Pulmonary artery endothelial cell (primary cell): ENCODE measurements at regions not wholly inside any gene's neighbourhood (a gene's known extent, or its start where the extent isn't known, plus 50 kb on each side); places are given as distances from the start of the nearest gene placed in this dataset.
"Not testable (repeated sequence)": the region's sequence is repeated elsewhere in the genome, so short reads cannot be mapped to it uniquely, and the experiment has no call there.

Experiments
- DNase-seq: peaks from one replicate; pipeline ENCODE4 v3.0.0-alpha.2; 2011; ENCODE audit warnings: low read depth, low spot score

GRCh38 chrX:22534643-22535042, 261.9 kb downstream of the CBLL2 start:
- peak; percentile 8 for DNase-seq

GRCh38 chrX:22536746-22537304, 264.1 kb downstream of the CBLL2 start:
- no peak for DNase-seq

- no peak for DNase-seq
Observed at GRCh38 chrX:22538580-22538979, 265.9 kb downstream of the CBLL2 start.

- DNase-seq = no peak
Observed at GRCh38 chrX:22541926-22542325, 269.2 kb downstream of the CBLL2 start.

- DNase-seq = no peak
Observed at GRCh38 chrX:22542641-22543040, 269.9 kb downstream of the CBLL2 start.

- DNase-seq = no peak
Observed at GRCh38 chrX:22559506-22559905, 286.8 kb downstream of the CBLL2 start.

- DNase-seq = no peak
Observed at GRCh38 chrX:22575161-22575845, 302.6 kb downstream of the CBLL2 start.

GRCh38 chrX:22577181-22577580, 304.5 kb downstream of the CBLL2 start:
- no peak for DNase-seq

- no peak for DNase-seq
Observed at GRCh38 chrX:22585831-22586230, 313.1 kb downstream of the CBLL2 start.

- DNase-seq = no peak
Observed at GRCh38 chrX:22589845-22590244, 317.1 kb downstream of the CBLL2 start.

GRCh38 chrX:22594766-22595165, 322.1 kb downstream of the CBLL2 start:
- no peak for DNase-seq

- DNase-seq = no peak
Observed at GRCh38 chrX:22603060-22603459, 330.3 kb downstream of the CBLL2 start.

GRCh38 chrX:22609452-22609851, 336.7 kb downstream of the CBLL2 start:
- DNase-seq = not testable (repeated sequence)

- DNase-seq = no peak
Observed at GRCh38 chrX:22616867-22617266, 344.2 kb downstream of the CBLL2 start.

GRCh38 chrX:22627576-22627975, 354.9 kb downstream of the CBLL2 start:
- DNase-seq = no peak

- no peak for DNase-seq
Observed at GRCh38 chrX:22628275-22628674, 355.6 kb downstream of the CBLL2 start.

GRCh38 chrX:22629105-22629725, 356.5 kb downstream of the CBLL2 start:
- no peak for DNase-seq

GRCh38 chrX:22634083-22634482, 361.4 kb downstream of the CBLL2 start:
- DNase-seq = no peak

GRCh38 chrX:22634751-22635150, 362.0 kb downstream of the CBLL2 start:
- DNase-seq = no peak

- DNase-seq = no peak
Observed at GRCh38 chrX:22648281-22648680, 351.5 kb upstream of the DDX53 start.

GRCh38 chrX:22650691-22651090, 349.1 kb upstream of the DDX53 start:
- no peak for DNase-seq

GRCh38 chrX:22652596-22652995, 347.2 kb upstream of the DDX53 start:
- no peak for DNase-seq

GRCh38 chrX:22660756-22661155, 339.0 kb upstream of the DDX53 start:
- no peak for DNase-seq
